ENCODE measurements at regions not wholly inside any gene's neighbourhood (a gene's known extent, or its start where the extent isn't known, plus 50 kb on each side); places are given as distances from the start of the nearest gene placed in this dataset.

GRCh38 chr12:19572920-19573558 is 133.7 kb downstream of the AEBP2 start:
- 83% methylated on average over 16 of the region's 16 CpGs for WGBS
- H3K27me3 ChIP-seq = no peaks in the 10 kb centered on the region
- TF ChIP-seq POLR2AphosphoS5 (IDR thresholded peaks at IDR 0.05) (no peak), EP300 (IDR thresholded peaks at IDR 0.05) (no peak), CTCF (IDR thresholded peaks at IDR 0.05) (no peak), POLR2A (IDR thresholded peaks at IDR 0.05) (no peak)
- DNase-seq (ENCODE audit: low spot score in 2 of 2) = no peak
- H3K4me1 ChIP-seq = peaks cover 3% of the 10 kb centered on the region
- no peak overlapping the region for H3K27ac ChIP-seq
- no peak overlapping the region for H3K4me3 ChIP-seq
- no peaks in the 10 kb centered on the region for H3K9me3 ChIP-seq
- H3K36me3 ChIP-seq = no peaks in the 10 kb centered on the region

- Histone ChIP-seq H3K9me3 (no peaks in the 10 kb centered on the region), H3K4me3 (no peak overlapping the region), H3K4me1 (peaks cover 3% of the 10 kb centered on the region), H3K27ac (no peak overlapping the region), H3K27me3 (no peaks in the 10 kb centered on the region), H3K36me3 (no peaks in the 10 kb centered on the region)
- 96% methylated on average over 5 of the region's 11 CpGs for WGBS
- no peak for DNase-seq (ENCODE audit: low spot score in 2 of 2)
- TF ChIP-seq POLR2AphosphoS5 (IDR thresholded peaks at IDR 0.05) (no peak), POLR2A (IDR thresholded peaks at IDR 0.05) (no peak), CTCF (IDR thresholded peaks at IDR 0.05) (no peak), EP300 (IDR thresholded peaks at IDR 0.05) (no peak)
These were observed 134.6 kb downstream of the AEBP2 start for GRCh38 chr12:19573866-19574265.

GRCh38 chr12:19574601-19575000 is 135.3 kb downstream of the AEBP2 start:
- H3K36me3 ChIP-seq = no peaks in the 10 kb centered on the region
- no peak overlapping the region for H3K27ac ChIP-seq
- TF ChIP-seq CTCF (IDR thresholded peaks at IDR 0.05) = no peak
- no peaks in the 10 kb centered on the region for H3K9me3 ChIP-seq
- H3K4me3 ChIP-seq = no peak overlapping the region
- H3K27me3 ChIP-seq = no peaks in the 10 kb centered on the region
- no peak for DNase-seq (ENCODE audit: low spot score in 2 of 2)
- H3K4me1 ChIP-seq = peaks cover 3% of the 10 kb centered on the region

- Histone ChIP-seq H3K4me3 (no peak overlapping the region), H3K27me3 (no peaks in the 10 kb centered on the region), H3K36me3 (no peaks in the 10 kb centered on the region), H3K4me1 (peaks cover 3% of the 10 kb centered on the region), H3K27ac (no peak overlapping the region), H3K9me3 (no peaks in the 10 kb centered on the region)
- TF ChIP-seq POLR2AphosphoS5 (IDR thresholded peaks at IDR 0.05) (no peak), POLR2A (IDR thresholded peaks at IDR 0.05) (no peak), EP300 (IDR thresholded peaks at IDR 0.05) (no peak), CTCF (IDR thresholded peaks at IDR 0.05) (no peak)
- WGBS = 36% methylated on average over 5 of the region's 5 CpGs
- peak in 1 of 2 donors; percentile 75 for DNase-seq (ENCODE audit: low spot score in 2 of 2)
These were observed 136.3 kb downstream of the AEBP2 start for GRCh38 chr12:19575337-19576243.

GRCh38 chr12:19576506-19577280 is 137.4 kb downstream of the AEBP2 start:
- Histone ChIP-seq H3K27me3 (no peaks in the 10 kb centered on the region), H3K4me1 (peaks cover 3% of the 10 kb centered on the region), H3K4me3 (no peak overlapping the region), H3K27ac (no peak overlapping the region), H3K9me3 (no peaks in the 10 kb centered on the region), H3K36me3 (no peaks in the 10 kb centered on the region)
- DNase-seq (ENCODE audit: low spot score in 2 of 2) = no peak
- 90% methylated on average over 2 of the region's 2 CpGs for WGBS
- TF ChIP-seq CTCF (IDR thresholded peaks at IDR 0.05) (no peak), POLR2AphosphoS5 (IDR thresholded peaks at IDR 0.05) (no peak), EP300 (IDR thresholded peaks at IDR 0.05) (no peak), POLR2A (IDR thresholded peaks at IDR 0.05) (no peak)

Measured in suprapubic skin (tissue), 4 donors.